Nephron (organoid): ENCODE measurements at regions not wholly inside any gene's neighbourhood (a gene's known extent, or its start where the extent isn't known, plus 50 kb on each side); places are given as distances from the start of the nearest gene placed in this dataset.

ENCODE experiments used
- H3K27ac Mint-ChIP-seq, 3 experiments: 2 replicates each; pipeline ENCODE4 v1.8.0; 2020; ENCODE audit warnings: mixed read lengths in 3 of 3, mild to moderate bottlenecking in 2 of 3, moderate library complexity in 1 of 3
- H3K27me3 Mint-ChIP-seq: 2 replicates; pipeline ENCODE4 v1.8.0; 2021; ENCODE audit warnings: low read depth, mild to moderate bottlenecking, moderate library complexity, mixed read lengths
- H3K36me3 Mint-ChIP-seq: 2 replicates; pipeline ENCODE4 v1.8.0; 2020; ENCODE audit warnings: low read depth, mixed read lengths
- H3K4me1 Mint-ChIP-seq: 2 replicates; pipeline ENCODE4 v1.8.0; 2020; ENCODE audit warnings: mixed read lengths
- H3K4me3 Mint-ChIP-seq, 3 experiments: 2 replicates each; pipeline ENCODE4 v1.8.0; 2020; ENCODE audit warnings: mild to moderate bottlenecking in 3 of 3, mixed read lengths in 3 of 3, moderate library complexity in 2 of 3
- H3K9me3 Mint-ChIP-seq: 2 replicates; pipeline ENCODE4 v1.8.0; 2020; ENCODE audit warnings: mixed read lengths
- CTCF ChIP-seq, 3 experiments: fragments of 200-600 bp; sonication (generic); IDR thresholded peaks; one replicate each; pipeline ENCODE4 v1.5.0; 2021; ENCODE audit warnings: antibody characterized with exemption in 3 of 3; ENCODE audit not compliant: unreplicated experiment in 3 of 3

GRCh38 chr6:113258771-113259170 lies 598.4 kb upstream of the MARCKS start:
- H3K27ac Mint-ChIP-seq, result no peak overlapping the region
- H3K4me3 Mint-ChIP-seq, result no peak overlapping the region
- no peaks in the 10 kb centered on the region for H3K27me3 Mint-ChIP-seq
- H3K36me3 Mint-ChIP-seq, result no peaks in the 10 kb centered on the region
- peaks cover 29% of the 10 kb centered on the region for H3K9me3 Mint-ChIP-seq
- no peaks in the 10 kb centered on the region for H3K4me1 Mint-ChIP-seq
- no peak for TF ChIP-seq CTCF (IDR thresholded peaks at IDR 0.05; ENCODE audit: unreplicated experiment in 3 of 3)

GRCh38 chr6:113271437-113271836 lies 585.7 kb upstream of the MARCKS start:
- H3K36me3 Mint-ChIP-seq, result peaks cover 17% of the 10 kb centered on the region
- no peak for TF ChIP-seq CTCF (IDR thresholded peaks at IDR 0.05; ENCODE audit: unreplicated experiment in 3 of 3)
- H3K27me3 Mint-ChIP-seq, result no peaks in the 10 kb centered on the region
- H3K9me3 Mint-ChIP-seq, result peaks cover 55% of the 10 kb centered on the region
- H3K4me1 Mint-ChIP-seq, result peaks cover under 1% of the 10 kb centered on the region
- H3K27ac Mint-ChIP-seq, result no peak overlapping the region
- H3K4me3 Mint-ChIP-seq, result no peak overlapping the region

GRCh38 chr6:113276601-113277000 lies 580.5 kb upstream of the MARCKS start:
- peaks cover 5% of the 10 kb centered on the region for H3K4me1 Mint-ChIP-seq
- no peaks in the 10 kb centered on the region for H3K27me3 Mint-ChIP-seq
- no peaks in the 10 kb centered on the region for H3K36me3 Mint-ChIP-seq
- H3K27ac Mint-ChIP-seq, result no peak overlapping the region
- H3K4me3 Mint-ChIP-seq, result no peak overlapping the region
- peaks cover 8% of the 10 kb centered on the region for H3K9me3 Mint-ChIP-seq
- no peak for TF ChIP-seq CTCF (IDR thresholded peaks at IDR 0.05; ENCODE audit: unreplicated experiment in 3 of 3)

- Mint-ChIP-seq H3K27me3 (no peaks in the 10 kb centered on the region), H3K4me1 (peaks cover 5% of the 10 kb centered on the region), H3K4me3 (no peak overlapping the region), H3K9me3 (peaks cover 8% of the 10 kb centered on the region), H3K27ac (no peak overlapping the region), H3K36me3 (no peaks in the 10 kb centered on the region)
- TF ChIP-seq CTCF (IDR thresholded peaks at IDR 0.05; ENCODE audit: unreplicated experiment in 3 of 3), result no peak
Observed at GRCh38 chr6:113277111-113277510, 580.0 kb upstream of the MARCKS start.

- Mint-ChIP-seq H3K27ac (no peak overlapping the region), H3K9me3 (peaks cover 15% of the 10 kb centered on the region), H3K36me3 (no peaks in the 10 kb centered on the region), H3K27me3 (no peaks in the 10 kb centered on the region), H3K4me1 (peaks cover 5% of the 10 kb centered on the region), H3K4me3 (no peak overlapping the region)
- TF ChIP-seq CTCF (IDR thresholded peaks at IDR 0.05; ENCODE audit: unreplicated experiment in 3 of 3), result no peak
Observed at GRCh38 chr6:113281014-113281413, 576.1 kb upstream of the MARCKS start.

- Mint-ChIP-seq H3K27ac (no peak overlapping the region), H3K36me3 (peaks cover 3% of the 10 kb centered on the region), H3K4me1 (peaks cover 5% of the 10 kb centered on the region), H3K9me3 (peaks cover 18% of the 10 kb centered on the region), H3K27me3 (peaks cover 2% of the 10 kb centered on the region), H3K4me3 (no peak overlapping the region)
- TF ChIP-seq CTCF (IDR thresholded peaks at IDR 0.05; ENCODE audit: unreplicated experiment in 3 of 3), result no peak
Observed at GRCh38 chr6:113281431-113281830, 575.7 kb upstream of the MARCKS start.
